22Rv1 (cell line): ENCODE measurements at regions not wholly inside any gene's neighbourhood (a gene's known extent, or its start where the extent isn't known, plus 50 kb on each side); places are given as distances from the start of the nearest gene placed in this dataset.

Experiments used
- ZFX ChIP-seq: fragments of 450-650 bp; IDR thresholded peaks from 2 replicates; pipeline ENCODE4 v1.6.1; 2017; ENCODE audit warnings: antibody characterized with exemption, borderline replicate concordance
- TF ChIP-seq, protein P1 (sequence below): fragments of 450-650 bp; IDR thresholded peaks from 2 replicates; pipeline ENCODE4 v1.5.1; 2017; ENCODE audit warnings: mild to moderate bottlenecking

DNA sequence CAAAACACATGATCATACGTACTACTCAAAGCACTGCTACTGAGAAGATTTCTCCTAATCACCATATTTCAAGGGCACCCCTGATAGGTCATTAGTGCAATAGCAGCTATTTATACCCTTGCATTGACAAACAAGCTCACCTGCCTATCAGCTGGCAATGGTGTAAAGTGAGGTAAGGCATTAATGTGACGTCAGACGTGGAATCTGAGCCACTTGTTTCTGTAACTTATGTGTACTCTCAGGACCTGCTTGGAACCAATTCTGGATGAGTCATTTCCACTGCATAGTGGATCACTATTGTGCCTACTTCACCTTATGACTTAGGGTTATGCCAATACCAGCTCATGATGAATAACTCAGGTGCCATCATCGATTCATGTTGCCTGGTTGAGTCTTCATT lies 628.5 kb upstream of the CELF2 start:
- TF ChIP-seq, protein P1, sequence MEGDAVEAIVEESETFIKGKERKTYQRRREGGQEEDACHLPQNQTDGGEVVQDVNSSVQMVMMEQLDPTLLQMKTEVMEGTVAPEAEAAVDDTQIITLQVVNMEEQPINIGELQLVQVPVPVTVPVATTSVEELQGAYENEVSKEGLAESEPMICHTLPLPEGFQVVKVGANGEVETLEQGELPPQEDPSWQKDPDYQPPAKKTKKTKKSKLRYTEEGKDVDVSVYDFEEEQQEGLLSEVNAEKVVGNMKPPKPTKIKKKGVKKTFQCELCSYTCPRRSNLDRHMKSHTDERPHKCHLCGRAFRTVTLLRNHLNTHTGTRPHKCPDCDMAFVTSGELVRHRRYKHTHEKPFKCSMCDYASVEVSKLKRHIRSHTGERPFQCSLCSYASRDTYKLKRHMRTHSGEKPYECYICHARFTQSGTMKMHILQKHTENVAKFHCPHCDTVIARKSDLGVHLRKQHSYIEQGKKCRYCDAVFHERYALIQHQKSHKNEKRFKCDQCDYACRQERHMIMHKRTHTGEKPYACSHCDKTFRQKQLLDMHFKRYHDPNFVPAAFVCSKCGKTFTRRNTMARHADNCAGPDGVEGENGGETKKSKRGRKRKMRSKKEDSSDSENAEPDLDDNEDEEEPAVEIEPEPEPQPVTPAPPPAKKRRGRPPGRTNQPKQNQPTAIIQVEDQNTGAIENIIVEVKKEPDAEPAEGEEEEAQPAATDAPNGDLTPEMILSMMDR: no peak
- no peak for TF ChIP-seq ZFX
